RWPE2 (cell line): ENCODE measurements at regions not wholly inside any gene's neighbourhood (a gene's known extent, or its start where the extent isn't known, plus 50 kb on each side); places are given as distances from the start of the nearest gene placed in this dataset.

ENCODE experiments used
- ATAC-seq: fragments of 200-7000 bp; cut with Tn5 transposase; 3 replicates; pipeline ENCODE4 v1.9.1; 2021; ENCODE audit warnings: low read depth
- DNase-seq: peaks from one replicate; pipeline ENCODE4 v3.0.0-alpha.2; 2020; ENCODE audit warnings: low spot score
- H3K27ac ChIP-seq: fragments of 450-650 bp; 2 replicates; pipeline ENCODE4 v1.5.1; 2017; ENCODE audit warnings: mild to moderate bottlenecking; ENCODE audit not compliant: poor library complexity, severe bottlenecking
- H3K27me3 ChIP-seq: fragments of 250-450 bp; sonication (Bioruptor Pico); 2 replicates; pipeline ENCODE4 v1.5.1; 2021; ENCODE audit warnings: mild to moderate bottlenecking, moderate library complexity; ENCODE audit not compliant: insufficient read depth, poor library complexity, severe bottlenecking
- H3K36me3 ChIP-seq: fragments of 250-450 bp; sonication (Bioruptor Pico); 2 replicates; pipeline ENCODE4 v1.5.1; 2020; ENCODE audit warnings: low read depth, mild to moderate bottlenecking, moderate library complexity
- H3K4me1 ChIP-seq: fragments of 250-450 bp; sonication (Bioruptor Pico); 2 replicates; pipeline ENCODE4 v1.5.1; 2021; ENCODE audit warnings: mild to moderate bottlenecking, moderate library complexity; ENCODE audit not compliant: insufficient read depth, poor library complexity, severe bottlenecking
- H3K4me3 ChIP-seq: fragments of 250-450 bp; sonication (Bioruptor Pico); 2 replicates; pipeline ENCODE4 v1.5.1; 2021; ENCODE audit warnings: mild to moderate bottlenecking, moderate library complexity; ENCODE audit not compliant: severe bottlenecking
- H3K9me3 ChIP-seq: fragments of 250-450 bp; sonication (Bioruptor Pico); 2 replicates; pipeline ENCODE4 v1.5.1; 2021; ENCODE audit warnings: mild to moderate bottlenecking, moderate library complexity; ENCODE audit not compliant: severe bottlenecking
- TF ChIP-seq, protein P1 (sequence below): fragments of 450-650 bp; IDR thresholded peaks from one replicate; pipeline ENCODE4 v1.5.1; 2017; ENCODE audit warnings: mild to moderate bottlenecking, moderate library complexity; ENCODE audit not compliant: poor library complexity, severe bottlenecking

- Histone ChIP-seq H3K4me3 (no peak overlapping the region), H3K27me3 (no peaks in the 10 kb centered on the region), H3K36me3 (no peaks in the 10 kb centered on the region), H3K9me3 (no peaks in the 10 kb centered on the region), H3K4me1 (no peaks in the 10 kb centered on the region), H3K27ac (no peak overlapping the region)
- DNase-seq = no peak
- TF ChIP-seq, protein P1, sequence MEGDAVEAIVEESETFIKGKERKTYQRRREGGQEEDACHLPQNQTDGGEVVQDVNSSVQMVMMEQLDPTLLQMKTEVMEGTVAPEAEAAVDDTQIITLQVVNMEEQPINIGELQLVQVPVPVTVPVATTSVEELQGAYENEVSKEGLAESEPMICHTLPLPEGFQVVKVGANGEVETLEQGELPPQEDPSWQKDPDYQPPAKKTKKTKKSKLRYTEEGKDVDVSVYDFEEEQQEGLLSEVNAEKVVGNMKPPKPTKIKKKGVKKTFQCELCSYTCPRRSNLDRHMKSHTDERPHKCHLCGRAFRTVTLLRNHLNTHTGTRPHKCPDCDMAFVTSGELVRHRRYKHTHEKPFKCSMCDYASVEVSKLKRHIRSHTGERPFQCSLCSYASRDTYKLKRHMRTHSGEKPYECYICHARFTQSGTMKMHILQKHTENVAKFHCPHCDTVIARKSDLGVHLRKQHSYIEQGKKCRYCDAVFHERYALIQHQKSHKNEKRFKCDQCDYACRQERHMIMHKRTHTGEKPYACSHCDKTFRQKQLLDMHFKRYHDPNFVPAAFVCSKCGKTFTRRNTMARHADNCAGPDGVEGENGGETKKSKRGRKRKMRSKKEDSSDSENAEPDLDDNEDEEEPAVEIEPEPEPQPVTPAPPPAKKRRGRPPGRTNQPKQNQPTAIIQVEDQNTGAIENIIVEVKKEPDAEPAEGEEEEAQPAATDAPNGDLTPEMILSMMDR = no peak
- peak; percentile 67 for ATAC-seq
These were observed 64.8 kb downstream of the PTHLH start for GRCh38 chr12:27907766-27908165.

DNA sequence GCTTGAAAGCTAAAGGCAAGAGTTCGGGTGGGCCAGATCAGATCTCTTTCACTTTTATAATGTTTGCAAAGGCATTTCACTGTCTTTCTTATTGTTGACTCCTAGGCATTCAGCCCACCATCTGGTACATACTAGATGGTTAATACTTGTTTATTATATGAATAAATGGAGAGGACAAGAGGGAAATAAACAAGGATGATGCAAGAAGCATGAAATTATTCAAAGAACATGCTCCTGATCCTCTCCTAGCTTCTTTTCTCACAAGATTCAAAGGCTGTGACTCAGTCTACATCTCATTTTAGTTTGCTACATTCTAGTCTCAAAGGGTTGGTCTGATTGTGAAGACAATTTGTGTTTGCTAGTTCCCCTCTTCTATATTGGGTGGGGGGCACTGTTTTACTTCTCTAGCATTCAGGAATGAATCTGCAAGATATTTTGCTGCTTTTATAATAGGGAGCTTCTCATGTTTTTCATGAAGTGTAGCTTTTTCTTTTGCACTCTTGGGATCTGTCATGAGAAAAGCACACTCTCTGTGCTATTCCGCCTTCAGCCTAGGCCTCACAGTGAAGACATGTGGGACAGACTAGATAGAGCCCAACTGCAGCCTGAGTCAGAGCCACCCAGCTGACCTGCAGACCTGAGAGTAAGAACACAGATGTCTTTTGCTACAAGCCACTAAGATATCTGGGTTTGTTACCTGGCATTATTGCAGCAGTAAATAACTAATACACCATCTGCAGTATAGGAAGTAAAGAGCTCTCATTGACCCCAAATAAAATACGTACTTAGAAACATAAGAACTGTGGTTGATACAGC, 65.7 kb downstream of the PTHLH start:
- H3K9me3 ChIP-seq = no peaks in the 10 kb centered on the region
- H3K27me3 ChIP-seq = no peaks in the 10 kb centered on the region
- no peak overlapping the region for H3K4me3 ChIP-seq
- no peaks in the 10 kb centered on the region for H3K4me1 ChIP-seq
- DNase-seq (no peak), ATAC-seq (no peak)
- TF ChIP-seq, protein P1 = no peak
- no peak overlapping the region for H3K27ac ChIP-seq
- H3K36me3 ChIP-seq = no peaks in the 10 kb centered on the region

DNA sequence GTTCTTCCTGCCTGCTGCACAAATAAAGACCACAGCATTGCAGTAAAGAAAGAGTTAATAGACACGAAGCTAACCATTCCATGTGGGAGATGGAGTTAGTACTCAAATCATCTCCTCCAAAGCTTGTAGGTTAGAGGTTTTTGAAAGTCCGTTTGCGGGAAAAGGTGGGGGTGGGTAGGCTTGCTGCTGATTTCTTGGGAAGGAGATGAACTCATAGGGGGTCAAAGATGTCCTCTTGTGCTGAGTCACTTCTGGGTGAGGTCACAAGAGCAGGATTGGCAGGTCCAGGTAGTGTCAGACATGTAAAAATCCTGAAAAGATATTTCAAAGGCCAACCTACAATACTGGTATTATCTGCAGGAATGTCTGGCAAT, 66.4 kb downstream of the PTHLH start:
- ATAC-seq (no peak), DNase-seq (no peak)
- Histone ChIP-seq H3K4me3 (no peak overlapping the region), H3K4me1 (no peaks in the 10 kb centered on the region), H3K27me3 (no peaks in the 10 kb centered on the region), H3K36me3 (no peaks in the 10 kb centered on the region), H3K27ac (no peak overlapping the region), H3K9me3 (no peaks in the 10 kb centered on the region)
- TF ChIP-seq, protein P1 = no peak

- Histone ChIP-seq H3K36me3 (no peaks in the 10 kb centered on the region), H3K9me3 (no peaks in the 10 kb centered on the region), H3K27ac (no peak overlapping the region), H3K4me1 (no peaks in the 10 kb centered on the region), H3K4me3 (no peak overlapping the region), H3K27me3 (no peaks in the 10 kb centered on the region)
- ATAC-seq (no peak), DNase-seq (no peak)
- TF ChIP-seq, protein P1 = no peak
These were observed 67.0 kb downstream of the PTHLH start for GRCh38 chr12:27905285-27906126.
